ENCODE measurements at regions not wholly inside any gene's neighbourhood (a gene's known extent, or its start where the extent isn't known, plus 50 kb on each side); places are given as distances from the start of the nearest gene placed in this dataset.

DNA sequence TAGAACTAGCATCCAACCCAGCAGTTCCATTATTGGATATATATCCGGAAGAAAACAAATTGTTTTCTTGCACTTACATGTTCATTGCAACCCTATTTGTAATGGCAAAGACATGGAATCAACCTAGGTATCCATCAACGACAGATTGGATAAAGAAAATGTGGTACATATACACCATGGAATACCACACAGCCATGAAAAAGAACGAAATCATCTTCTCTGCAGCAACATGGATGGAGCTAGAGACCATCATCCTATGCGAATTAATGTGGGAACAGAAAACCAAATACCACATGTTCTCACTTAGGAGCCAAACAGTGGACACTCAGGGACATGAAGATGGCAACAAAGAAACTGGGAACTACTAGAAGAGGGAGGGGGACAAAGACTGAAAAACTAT, 352.7 kb downstream of the CDH2 start:
- TF ChIP-seq, protein P1, sequence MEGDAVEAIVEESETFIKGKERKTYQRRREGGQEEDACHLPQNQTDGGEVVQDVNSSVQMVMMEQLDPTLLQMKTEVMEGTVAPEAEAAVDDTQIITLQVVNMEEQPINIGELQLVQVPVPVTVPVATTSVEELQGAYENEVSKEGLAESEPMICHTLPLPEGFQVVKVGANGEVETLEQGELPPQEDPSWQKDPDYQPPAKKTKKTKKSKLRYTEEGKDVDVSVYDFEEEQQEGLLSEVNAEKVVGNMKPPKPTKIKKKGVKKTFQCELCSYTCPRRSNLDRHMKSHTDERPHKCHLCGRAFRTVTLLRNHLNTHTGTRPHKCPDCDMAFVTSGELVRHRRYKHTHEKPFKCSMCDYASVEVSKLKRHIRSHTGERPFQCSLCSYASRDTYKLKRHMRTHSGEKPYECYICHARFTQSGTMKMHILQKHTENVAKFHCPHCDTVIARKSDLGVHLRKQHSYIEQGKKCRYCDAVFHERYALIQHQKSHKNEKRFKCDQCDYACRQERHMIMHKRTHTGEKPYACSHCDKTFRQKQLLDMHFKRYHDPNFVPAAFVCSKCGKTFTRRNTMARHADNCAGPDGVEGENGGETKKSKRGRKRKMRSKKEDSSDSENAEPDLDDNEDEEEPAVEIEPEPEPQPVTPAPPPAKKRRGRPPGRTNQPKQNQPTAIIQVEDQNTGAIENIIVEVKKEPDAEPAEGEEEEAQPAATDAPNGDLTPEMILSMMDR (IDR thresholded peaks at IDR 0.05; ENCODE audit: control extremely low read depth, extremely low read depth, low read depth, missing control alignments) = no peak
- ChIA-PET POLR2A (no interaction called here), CTCF (no interaction called here)
- DNase-seq (ENCODE audit: extremely low spot score) = no peak

- POLR2A ChIA-PET = no interaction called here
- CTCF ChIA-PET = no interaction called here
- no peak for DNase-seq (ENCODE audit: extremely low spot score)
- TF ChIP-seq, protein P1 (IDR thresholded peaks at IDR 0.05; ENCODE audit: control extremely low read depth, extremely low read depth, low read depth, missing control alignments) = no peak
Measured at GRCh38 chr18:27823053-27823452, 353.9 kb downstream of the CDH2 start.

- ChIA-PET POLR2A (no interaction called here), CTCF (interaction anchor here (1.4 kb wide), 1 partner anchor 13 kb away, joined by 4 read pairs; no protein-coding TSS in a partner anchor)
- DNase-seq (ENCODE audit: extremely low spot score) = no peak
- TF ChIP-seq, protein P1 (IDR thresholded peaks at IDR 0.05; ENCODE audit: control extremely low read depth, extremely low read depth, low read depth, missing control alignments) = no peak
Measured at GRCh38 chr18:27808683-27809082, 368.2 kb downstream of the CDH2 start.

GRCh38 chr18:27803957-27804356, 373.0 kb downstream of the CDH2 start:
- no peak for DNase-seq (ENCODE audit: extremely low spot score)
- CTCF ChIA-PET = no interaction called here
- TF ChIP-seq, protein P1 (IDR thresholded peaks at IDR 0.05; ENCODE audit: control extremely low read depth, extremely low read depth, low read depth, missing control alignments) = no peak
- POLR2A ChIA-PET = no interaction called here

DNA sequence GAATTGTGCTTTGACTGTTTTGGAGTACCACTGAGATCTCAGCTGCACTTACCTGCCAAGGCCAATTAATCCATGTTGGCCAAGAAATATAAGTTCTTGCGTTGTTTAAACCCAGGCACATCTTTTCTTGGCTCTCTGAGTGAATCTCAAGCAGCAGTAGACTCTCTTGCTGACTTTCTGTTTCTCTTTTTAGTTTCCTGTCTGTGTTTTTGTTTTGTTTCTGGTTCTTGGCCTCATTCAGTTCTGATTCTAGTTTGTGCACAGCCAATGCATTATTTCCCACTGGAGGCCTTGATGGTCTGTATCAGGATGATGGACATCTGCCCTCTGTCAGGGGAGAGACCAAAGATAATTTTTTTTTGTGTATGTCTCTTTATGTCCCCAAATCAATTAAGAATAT, 379.4 kb downstream of the CDH2 start:
- CTCF ChIA-PET = interaction anchor here (1.1 kb wide), 1 partner anchor 18 kb away, joined by 3 read pairs; no protein-coding TSS in a partner anchor
- DNase-seq (ENCODE audit: extremely low spot score) = no peak
- TF ChIP-seq, protein P1 (IDR thresholded peaks at IDR 0.05; ENCODE audit: control extremely low read depth, extremely low read depth, low read depth, missing control alignments) = no peak
- POLR2A ChIA-PET = no interaction called here

DNA sequence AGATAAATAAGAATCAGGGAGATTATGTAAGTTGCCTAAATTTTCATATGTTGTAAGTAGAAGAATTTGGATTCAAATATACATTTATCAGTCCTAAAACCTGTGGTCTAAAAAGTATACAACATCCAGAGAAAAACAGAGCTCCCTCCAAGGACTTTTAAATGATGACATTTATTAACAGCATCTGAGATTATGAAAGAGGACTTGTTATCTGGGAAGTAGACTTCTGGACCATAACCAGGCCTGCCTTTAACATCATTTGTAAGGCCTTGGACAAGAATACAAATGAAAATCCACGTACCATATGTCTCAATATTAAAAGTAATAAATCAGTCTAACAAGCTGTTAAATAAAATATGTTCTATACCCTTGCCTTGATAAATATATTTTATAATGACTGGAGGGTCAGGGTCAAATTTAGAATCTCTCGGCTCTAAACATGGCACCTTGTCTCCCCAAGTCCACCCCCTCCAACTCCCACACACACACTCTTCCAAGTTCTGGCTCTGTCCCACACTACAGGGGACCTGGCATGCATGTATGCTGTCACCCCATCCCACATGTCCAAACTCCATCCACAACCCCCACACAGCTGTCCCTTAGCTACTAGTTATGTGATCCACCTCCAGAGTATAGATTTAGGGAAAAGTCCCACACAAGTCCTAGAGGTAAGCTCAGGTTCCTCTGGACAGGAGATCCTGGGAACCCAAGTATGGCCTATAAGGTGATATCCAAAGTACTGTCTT, 382.6 kb downstream of the CDH2 start:
- TF ChIP-seq, protein P1 (IDR thresholded peaks at IDR 0.05; ENCODE audit: control extremely low read depth, extremely low read depth, low read depth, missing control alignments) = no peak
- POLR2A ChIA-PET = no interaction called here
- DNase-seq (ENCODE audit: extremely low spot score) = no peak
- CTCF ChIA-PET = interaction anchor here (1.0 to 2.0 kb wide), 2 partner anchors 15 to 39 kb away, joined by 4 to 7 read pairs; no protein-coding TSS in a partner anchor

Data from GM10248 (cell line).